H9 (cell line): ENCODE measurements at regions not wholly inside any gene's neighbourhood (a gene's known extent, or its start where the extent isn't known, plus 50 kb on each side); places are given as distances from the start of the nearest gene placed in this dataset.

Experiments used
- DNase-seq: peaks from one replicate; pipeline ENCODE4 v3.0.0-alpha.2; 2017
- H2AFZ ChIP-seq: one replicate; pipeline ENCODE4 v1.6.1; 2013; ENCODE audit warnings: mild to moderate bottlenecking, low read length, control low read depth, moderate library complexity
- H2AK5ac ChIP-seq: 2 replicates; pipeline ENCODE4 v1.6.1; 2013; ENCODE audit warnings: low read length, control low read depth, mixed read lengths; ENCODE audit not compliant: insufficient read length
- H2BK120ac ChIP-seq: one replicate; pipeline ENCODE4 v1.6.1; 2013; ENCODE audit warnings: low read depth, mild to moderate bottlenecking, low read length, control low read depth, inconsistent platforms; ENCODE audit not compliant: poor library complexity, severe bottlenecking
- H2BK12ac ChIP-seq: 2 replicates; pipeline ENCODE4 v1.6.1; 2013; ENCODE audit warnings: low read length, control low read depth, mixed read lengths, low read depth; ENCODE audit not compliant: insufficient read length
- H2BK15ac ChIP-seq: 2 replicates; pipeline ENCODE4 v1.6.1; 2013; ENCODE audit warnings: low read depth, low read length, control low read depth
- H2BK20ac ChIP-seq: one replicate; pipeline ENCODE4 v1.6.1; 2013; ENCODE audit warnings: low read depth, mild to moderate bottlenecking, low read length, control low read depth, inconsistent platforms; ENCODE audit not compliant: poor library complexity, severe bottlenecking
- H2BK5ac ChIP-seq: 2 replicates; pipeline ENCODE4 v1.6.1; 2013; ENCODE audit warnings: low read length, control low read depth, mixed read lengths; ENCODE audit not compliant: insufficient read length
- H3K14ac ChIP-seq: 2 replicates; pipeline ENCODE4 v1.6.1; 2013; ENCODE audit warnings: low read length, control low read depth; ENCODE audit not compliant: insufficient read depth
- H3K18ac ChIP-seq: 2 replicates; pipeline ENCODE4 v1.6.1; 2013; ENCODE audit warnings: low read depth, mild to moderate bottlenecking, mixed read lengths, low read length, control low read depth; ENCODE audit not compliant: insufficient read length
- H3K23ac ChIP-seq: 2 replicates; pipeline ENCODE4 v1.6.1; 2013; ENCODE audit warnings: low read length, control low read depth, mixed read lengths, low read depth; ENCODE audit not compliant: insufficient read length
- H3K23me2 ChIP-seq: 2 replicates; pipeline ENCODE4 v1.6.1; 2013; ENCODE audit warnings: low read depth, mild to moderate bottlenecking, mixed read lengths, low read length, control low read depth; ENCODE audit not compliant: insufficient read length, poor library complexity, severe bottlenecking
- H3K27ac ChIP-seq: 2 replicates; pipeline ENCODE4 v1.5.1; 2013; ENCODE audit warnings: low read length, control low read depth, mixed read lengths, low read depth; ENCODE audit not compliant: insufficient read length
- H3K27me3 ChIP-seq: 2 replicates; pipeline ENCODE4 v1.6.1; 2013; ENCODE audit warnings: low read length, control low read depth, inconsistent platforms; ENCODE audit not compliant: insufficient read depth
- H3K4ac ChIP-seq: 2 replicates; pipeline ENCODE4 v1.6.1; 2013; ENCODE audit warnings: low read depth, mild to moderate bottlenecking, control low read depth, inconsistent platforms, low read length, moderate library complexity
- H3K4me1 ChIP-seq: 2 replicates; pipeline ENCODE4 v1.6.1; 2013; ENCODE audit warnings: low read length, control low read depth, inconsistent platforms; ENCODE audit not compliant: insufficient read depth
- H3K4me2 ChIP-seq: 2 replicates; pipeline ENCODE4 v1.6.1; 2013; ENCODE audit warnings: low read length, control low read depth, mixed read lengths; ENCODE audit not compliant: insufficient read length, insufficient read depth
- H3K56ac ChIP-seq: 2 replicates; pipeline ENCODE4 v1.6.1; 2013; ENCODE audit warnings: low read depth, mild to moderate bottlenecking, mixed read lengths, low read length, control low read depth; ENCODE audit not compliant: insufficient read length
- H3K79me1 ChIP-seq: 2 replicates; pipeline ENCODE4 v1.6.1; 2013; ENCODE audit warnings: low read depth, mild to moderate bottlenecking, moderate library complexity, low read length, control low read depth, inconsistent platforms; ENCODE audit not compliant: insufficient read depth, poor library complexity, severe bottlenecking
- H3K79me2 ChIP-seq: 2 replicates; pipeline ENCODE4 v1.6.1; 2013; ENCODE audit warnings: low read length, control low read depth, inconsistent platforms; ENCODE audit not compliant: insufficient read depth
- H3K9ac ChIP-seq: 2 replicates; pipeline ENCODE4 v1.6.1; 2013; ENCODE audit warnings: low read length, control low read depth, mixed read lengths; ENCODE audit not compliant: insufficient read length; ENCODE audit errors: extremely low read depth
- H3K9me3 ChIP-seq: one replicate; pipeline ENCODE4 v1.6.1; 2013; ENCODE audit warnings: low read depth, low read length, inconsistent platforms; ENCODE audit not compliant: control insufficient read depth
- H3T11ph ChIP-seq: one replicate; pipeline ENCODE4 v1.6.1; 2013; ENCODE audit warnings: mild to moderate bottlenecking, low read length, control low read depth, inconsistent platforms
- H4K20me1 ChIP-seq: one replicate; pipeline ENCODE4 v1.6.1; 2013; ENCODE audit not compliant: control insufficient read depth, insufficient read length, insufficient read depth
- H4K5ac ChIP-seq: 2 replicates; pipeline ENCODE4 v1.6.1; 2013; ENCODE audit warnings: low read depth, mild to moderate bottlenecking, mixed read lengths, low read length, control low read depth; ENCODE audit not compliant: insufficient read length
- H4K8ac ChIP-seq: replicated peaks from 2 replicates; pipeline ENCODE4 v1.6.1; 2013; ENCODE audit warnings: low read length, control low read depth, mixed read lengths, low read depth; ENCODE audit not compliant: insufficient read length
- H4K91ac ChIP-seq: 2 replicates; pipeline ENCODE4 v1.6.1; 2013; ENCODE audit warnings: low read depth, mild to moderate bottlenecking, moderate library complexity, mixed read lengths, low read length, control low read depth; ENCODE audit not compliant: insufficient read length
- H3K27ac Mint-ChIP-seq, 3 experiments: 2 replicates in 2 of 3; 3 replicates in 1 of 3; pipeline ENCODE4 v1.8.0; 2020 to 2021; ENCODE audit warnings: mixed read lengths in 3 of 3, mild to moderate bottlenecking in 1 of 3, moderate library complexity in 1 of 3
- H3K27me3 Mint-ChIP-seq: 2 replicates; pipeline ENCODE4 v1.8.0; 2021; ENCODE audit warnings: low read depth, mild to moderate bottlenecking, moderate library complexity, mixed read lengths
- H3K36me3 Mint-ChIP-seq, 3 experiments: 2 replicates in 2 of 3; 3 replicates in 1 of 3; pipeline ENCODE4 v1.8.0; 2020 to 2021; ENCODE audit warnings: low read depth in 3 of 3, mixed read lengths in 3 of 3; ENCODE audit not compliant: insufficient read depth in 1 of 3
- H3K4me1 Mint-ChIP-seq, 2 experiments: 2 replicates each; pipeline ENCODE4 v1.8.0; 2020; ENCODE audit warnings: mixed read lengths in 2 of 2
- H3K4me3 Mint-ChIP-seq, 2 experiments: 2 replicates in 1 of 2; 3 replicates in 1 of 2; pipeline ENCODE4 v1.8.0; 2020 to 2021; ENCODE audit warnings: mild to moderate bottlenecking in 2 of 2, mixed read lengths in 2 of 2, moderate library complexity in 1 of 2
- H3K9me3 Mint-ChIP-seq, 2 experiments: 2 replicates in 1 of 2; 3 replicates in 1 of 2; pipeline ENCODE4 v1.8.0; 2020; ENCODE audit warnings: mild to moderate bottlenecking in 2 of 2, mixed read lengths in 2 of 2, moderate library complexity in 1 of 2
- WGBS: extraction: QIAGEN DNeasy Blood & Tissue Kit; methylation state at CpG from one replicate; pipeline ENCODE4 v1.1.7; 2013; ENCODE audit warnings: missing lambda C conversion rate, low lambda C conversion rate, mixed read lengths; ENCODE audit not compliant: insufficient read length; ENCODE audit errors: extremely low coverage; 5-methylcytosine and 5-hydroxymethylcytosine counted together
- TF ChIP-seq, protein P1 (sequence below): fragments of 200-600 bp; sonication (generic); conservative IDR thresholded peaks from 3 replicates; pipeline ENCODE4 v1.8.0; 2021; ENCODE audit warnings: antibody characterized with exemption, mild to moderate bottlenecking

DNA sequence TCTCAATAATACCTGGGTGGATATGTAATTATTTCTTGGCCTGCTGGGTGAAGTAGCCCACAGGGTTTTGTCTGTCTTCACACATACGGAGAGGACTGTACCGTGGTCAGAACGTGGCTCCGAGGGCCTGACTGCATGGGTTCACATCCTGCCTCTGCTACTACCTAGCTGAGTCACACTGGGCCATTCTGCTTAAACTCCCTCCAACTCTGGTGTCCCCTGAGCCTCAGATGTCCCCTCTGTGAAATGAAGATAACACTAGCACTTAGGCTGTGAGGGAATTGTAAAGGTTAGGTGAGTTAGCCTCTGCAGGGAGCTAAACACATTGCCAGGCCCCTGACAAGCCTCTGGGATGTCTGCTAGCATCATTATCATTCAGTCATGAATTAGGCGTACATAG is 120.1 kb upstream of the NABP1 start:
- no peak overlapping the region for H3K4me3 Mint-ChIP-seq
- H3K14ac ChIP-seq, result no peak overlapping the region
- no peak overlapping the region for H3K18ac ChIP-seq
- peaks cover 5 to 7% of the 10 kb centered on the region in 2 experiments for H3K4me1 Mint-ChIP-seq
- H3K9me3 Mint-ChIP-seq, result no peaks in the 10 kb centered on the region
- no peak overlapping the region for H2BK120ac ChIP-seq
- H2AK5ac ChIP-seq, result no peak overlapping the region
- H3K9ac ChIP-seq, result no peak overlapping the region
- H3K4ac ChIP-seq, result no peak overlapping the region
- no peak overlapping the region for H3K27ac ChIP-seq
- peaks cover 7% of the 10 kb centered on the region for H3K27me3 Mint-ChIP-seq
- no peaks in the 10 kb centered on the region for H4K20me1 ChIP-seq
- no peak overlapping the region for H4K91ac ChIP-seq
- H3K23ac ChIP-seq, result no peak overlapping the region
- no CpG with 5 or more reads among the region's 5 CpGs for WGBS
- no peak overlapping the region for H2AFZ ChIP-seq
- H2BK15ac ChIP-seq, result no peak overlapping the region
- TF ChIP-seq, protein P1, sequence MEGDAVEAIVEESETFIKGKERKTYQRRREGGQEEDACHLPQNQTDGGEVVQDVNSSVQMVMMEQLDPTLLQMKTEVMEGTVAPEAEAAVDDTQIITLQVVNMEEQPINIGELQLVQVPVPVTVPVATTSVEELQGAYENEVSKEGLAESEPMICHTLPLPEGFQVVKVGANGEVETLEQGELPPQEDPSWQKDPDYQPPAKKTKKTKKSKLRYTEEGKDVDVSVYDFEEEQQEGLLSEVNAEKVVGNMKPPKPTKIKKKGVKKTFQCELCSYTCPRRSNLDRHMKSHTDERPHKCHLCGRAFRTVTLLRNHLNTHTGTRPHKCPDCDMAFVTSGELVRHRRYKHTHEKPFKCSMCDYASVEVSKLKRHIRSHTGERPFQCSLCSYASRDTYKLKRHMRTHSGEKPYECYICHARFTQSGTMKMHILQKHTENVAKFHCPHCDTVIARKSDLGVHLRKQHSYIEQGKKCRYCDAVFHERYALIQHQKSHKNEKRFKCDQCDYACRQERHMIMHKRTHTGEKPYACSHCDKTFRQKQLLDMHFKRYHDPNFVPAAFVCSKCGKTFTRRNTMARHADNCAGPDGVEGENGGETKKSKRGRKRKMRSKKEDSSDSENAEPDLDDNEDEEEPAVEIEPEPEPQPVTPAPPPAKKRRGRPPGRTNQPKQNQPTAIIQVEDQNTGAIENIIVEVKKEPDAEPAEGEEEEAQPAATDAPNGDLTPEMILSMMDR, result no peak
- no peak overlapping the region for H3K27ac Mint-ChIP-seq
- H3K4me1 ChIP-seq, result no peaks in the 10 kb centered on the region
- H3K23me2 ChIP-seq, result no peaks in the 10 kb centered on the region
- no peak overlapping the region for H4K5ac ChIP-seq
- H3K9me3 ChIP-seq, result no peaks in the 10 kb centered on the region
- no peak overlapping the region for H3K56ac ChIP-seq
- H3K79me2 ChIP-seq, result no peaks in the 10 kb centered on the region
- no peak overlapping the region for H2BK20ac ChIP-seq
- H3K79me1 ChIP-seq, result no peaks in the 10 kb centered on the region
- no peak overlapping the region for H2BK12ac ChIP-seq
- H3K36me3 Mint-ChIP-seq, result no peaks in the 10 kb centered on the region
- no peak overlapping the region for H2BK5ac ChIP-seq
- H4K8ac ChIP-seq, result no peak overlapping the region
- H3T11ph ChIP-seq, result no peak overlapping the region
- H3K27me3 ChIP-seq, result no peaks in the 10 kb centered on the region
- H3K4me2 ChIP-seq, result no peak overlapping the region
- no peak for DNase-seq
